ENCODE measurements at regions not wholly inside any gene's neighbourhood (a gene's known extent, or its start where the extent isn't known, plus 50 kb on each side); places are given as distances from the start of the nearest gene placed in this dataset.

GRCh38 chr16:17541324-17541723 is 70.6 kb upstream of the XYLT1 start:
- no peak for DNase-seq (ENCODE audit: low read depth)
- in situ Hi-C loops (cut with HindIII; ENCODE audit: low sequenced_read_pairs), result no loop called here
- TF ChIP-seq CTCF (IDR thresholded peaks at IDR 0.05; ENCODE audit: low read depth, low read length, missing control alignments), result no peak
- H3K4me3 ChIP-seq (ENCODE audit: low read depth, low read length), result no peak overlapping the region

- no peak for TF ChIP-seq CTCF (IDR thresholded peaks at IDR 0.05; ENCODE audit: low read depth, low read length, missing control alignments)
- no peak for DNase-seq (ENCODE audit: low read depth)
- in situ Hi-C loops (cut with HindIII; ENCODE audit: low sequenced_read_pairs), result no loop called here
- no peak overlapping the region for H3K4me3 ChIP-seq (ENCODE audit: low read depth, low read length)
These were observed 68.2 kb upstream of the XYLT1 start for GRCh38 chr16:17538927-17539326.

- in situ Hi-C loops (cut with HindIII; ENCODE audit: low sequenced_read_pairs), result no loop called here
- no peak for TF ChIP-seq CTCF (IDR thresholded peaks at IDR 0.05; ENCODE audit: low read depth, low read length, missing control alignments)
These were observed 61.7 kb upstream of the XYLT1 start for GRCh38 chr16:17532338-17532995.

GRCh38 chr16:17529982-17530760 is 59.4 kb upstream of the XYLT1 start:
- H3K4me3 ChIP-seq (ENCODE audit: low read depth, low read length), result no peak overlapping the region
- in situ Hi-C loops (cut with HindIII; ENCODE audit: low sequenced_read_pairs), result no loop called here
- DNase-seq (ENCODE audit: low read depth), result no peak
- TF ChIP-seq CTCF (IDR thresholded peaks at IDR 0.05; ENCODE audit: low read depth, low read length, missing control alignments), result no peak

More at GRCh38 chr16:17532338-17532995, 61.7 kb upstream of the XYLT1 start:
- H3K4me3 ChIP-seq (ENCODE audit: low read depth, low read length), result no peak overlapping the region
- DNase-seq (ENCODE audit: low read depth), result no peak

- in situ Hi-C loops (cut with HindIII; ENCODE audit: low sequenced_read_pairs), result no loop called here
- DNase-seq (ENCODE audit: low read depth), result no peak
- TF ChIP-seq CTCF (IDR thresholded peaks at IDR 0.05; ENCODE audit: low read depth, low read length, missing control alignments), result no peak
- H3K4me3 ChIP-seq (ENCODE audit: low read depth, low read length), result no peak overlapping the region
These were observed 56.5 kb upstream of the XYLT1 start for GRCh38 chr16:17526956-17527937.

GRCh38 chr16:17524656-17525055 is 53.9 kb upstream of the XYLT1 start:
- in situ Hi-C loops (cut with HindIII; ENCODE audit: low sequenced_read_pairs), result no loop called here
- no peak overlapping the region for H3K4me3 ChIP-seq (ENCODE audit: low read depth, low read length)
- no peak for TF ChIP-seq CTCF (IDR thresholded peaks at IDR 0.05; ENCODE audit: low read depth, low read length, missing control alignments)
- DNase-seq (ENCODE audit: low read depth), result no peak

Data from astrocyte of the cerebellum (primary cell).